Activated CD4-positive, alpha-beta T cell treated with anti-CD3 and anti-CD28 coated beads for 24 hours (primary cell): ENCODE measurements at regions not wholly inside any gene's neighbourhood (a gene's known extent, or its start where the extent isn't known, plus 50 kb on each side); places are given as distances from the start of the nearest gene placed in this dataset.
A peak's percentile ranks its signal among the peaks of the same experiment; 100 is the strongest.

Source experiments
- DNase-seq, 2 donors: peaks; one replicate each; pipeline ENCODE4 v3.0.0-alpha.2; 2020; ENCODE audit warnings: low read depth in 2 of 2

DNA sequence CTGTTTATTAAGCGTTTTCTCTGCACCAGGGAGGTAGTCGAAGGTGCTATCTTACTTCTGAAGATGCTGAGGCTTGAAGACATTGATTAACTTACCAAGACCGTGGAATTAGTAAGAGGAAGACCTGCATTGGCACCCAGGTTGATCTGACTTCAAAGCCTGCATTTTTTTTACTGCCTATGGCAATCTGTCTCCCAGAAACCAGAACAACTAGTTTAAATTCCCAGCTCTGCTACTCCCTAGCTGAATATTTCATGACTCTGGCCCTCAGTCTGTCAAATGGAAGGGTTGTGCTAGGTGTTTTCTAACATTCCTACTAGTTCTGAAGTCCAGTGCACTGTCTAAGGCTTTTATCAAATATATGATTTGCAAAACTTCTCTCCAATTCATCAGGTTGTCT, 52.0 kb upstream of the GRAMD1B start:
- DNase-seq: no peak

DNA sequence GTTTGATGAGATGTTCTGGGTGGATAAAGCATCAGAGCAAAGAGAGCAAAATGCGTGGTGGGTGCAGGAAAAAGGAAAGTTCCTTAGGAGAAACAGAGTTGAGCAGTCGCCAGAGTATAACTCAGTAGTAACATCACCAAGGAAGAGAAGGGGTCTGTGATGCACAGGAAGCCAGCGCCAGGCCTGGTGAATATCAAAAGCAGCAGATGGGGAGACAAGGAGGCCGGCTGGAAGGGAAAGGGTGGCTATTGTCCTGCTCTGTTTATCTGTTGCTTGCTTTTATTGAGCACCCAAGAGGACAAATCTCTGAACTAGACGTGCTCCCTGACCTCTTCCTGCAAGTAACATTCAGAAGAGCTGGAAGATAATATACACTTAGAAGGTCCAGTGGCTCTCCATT, 52.7 kb upstream of the GRAMD1B start:
- no peak for DNase-seq

DNA sequence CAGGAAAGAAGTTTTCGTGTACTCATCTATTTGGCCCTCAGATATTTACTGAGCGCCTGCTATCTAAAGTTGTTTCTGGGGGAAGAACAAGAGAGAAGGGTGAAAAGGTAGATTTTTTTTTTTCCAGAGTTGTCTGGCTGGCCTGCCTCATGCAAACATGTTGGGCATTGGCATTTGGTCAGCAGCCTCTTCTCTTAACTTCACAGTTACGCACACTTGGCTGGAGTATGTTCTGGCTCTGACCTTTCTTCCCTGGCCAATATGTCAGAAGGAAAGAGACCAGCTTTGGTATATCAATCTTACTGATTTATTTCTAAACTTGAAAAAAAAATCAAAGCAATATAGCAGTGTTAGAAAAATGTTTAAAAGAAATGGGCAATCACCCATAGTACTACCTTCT, 54.2 kb upstream of the GRAMD1B start:
- no peak for DNase-seq

DNA sequence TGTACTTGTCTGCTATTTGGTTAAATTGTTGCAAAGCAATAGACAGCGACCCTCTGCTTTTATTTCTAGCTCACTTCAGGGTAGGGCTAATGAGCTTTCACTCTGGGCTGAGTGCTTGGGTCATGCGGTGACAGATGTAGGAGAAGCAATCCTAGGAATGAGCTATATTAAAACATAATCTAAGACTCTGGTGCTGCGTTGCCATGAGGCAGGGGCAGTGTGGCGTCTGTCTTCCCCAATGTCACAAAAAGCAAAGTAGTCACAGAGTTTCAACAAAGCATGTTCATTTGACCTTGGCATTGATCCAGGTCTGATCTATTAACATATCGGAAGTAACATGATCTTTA, 55.5 kb upstream of the GRAMD1B start:
- DNase-seq: no peak

DNA sequence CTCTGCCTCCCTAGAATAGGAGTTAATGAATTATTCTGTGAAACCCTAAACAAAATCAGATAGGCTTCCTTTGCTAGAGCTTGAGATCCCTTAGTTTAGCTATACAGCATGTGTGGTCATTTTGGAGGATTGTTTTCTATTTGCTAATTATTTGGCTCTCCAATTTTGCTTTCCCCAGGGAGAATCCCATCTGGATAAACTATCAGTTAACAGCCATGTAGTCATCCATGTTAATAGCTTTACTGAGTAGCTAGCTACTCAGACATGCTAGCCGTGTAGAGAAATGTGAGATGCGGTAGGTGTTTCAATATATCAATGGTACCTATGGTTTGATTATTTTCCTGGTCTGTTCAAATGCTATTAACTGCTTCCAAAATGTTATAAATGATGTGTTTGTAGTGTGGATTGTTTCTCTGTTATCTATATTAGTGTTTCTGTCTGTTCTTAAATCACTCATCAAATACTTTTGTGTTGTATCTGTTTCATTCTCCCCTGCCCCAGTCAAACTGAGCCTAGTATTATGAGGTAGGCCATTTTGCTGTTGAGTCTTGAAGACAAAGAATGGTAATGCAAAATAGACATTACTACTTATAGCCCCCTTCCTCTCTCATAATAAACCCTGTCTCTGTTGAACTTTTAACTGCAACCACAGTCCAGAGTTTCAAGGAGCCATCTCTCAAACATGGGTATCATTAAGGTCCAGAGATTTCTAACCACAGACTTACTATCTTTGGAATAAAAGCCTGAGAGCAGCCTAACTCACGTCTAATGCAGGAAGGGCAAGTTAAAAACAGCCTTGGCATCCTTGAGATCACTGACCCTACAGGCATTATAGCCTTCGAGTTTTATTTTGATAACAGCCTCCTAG, 56.1 kb upstream of the GRAMD1B start:
- DNase-seq: no peak

DNA sequence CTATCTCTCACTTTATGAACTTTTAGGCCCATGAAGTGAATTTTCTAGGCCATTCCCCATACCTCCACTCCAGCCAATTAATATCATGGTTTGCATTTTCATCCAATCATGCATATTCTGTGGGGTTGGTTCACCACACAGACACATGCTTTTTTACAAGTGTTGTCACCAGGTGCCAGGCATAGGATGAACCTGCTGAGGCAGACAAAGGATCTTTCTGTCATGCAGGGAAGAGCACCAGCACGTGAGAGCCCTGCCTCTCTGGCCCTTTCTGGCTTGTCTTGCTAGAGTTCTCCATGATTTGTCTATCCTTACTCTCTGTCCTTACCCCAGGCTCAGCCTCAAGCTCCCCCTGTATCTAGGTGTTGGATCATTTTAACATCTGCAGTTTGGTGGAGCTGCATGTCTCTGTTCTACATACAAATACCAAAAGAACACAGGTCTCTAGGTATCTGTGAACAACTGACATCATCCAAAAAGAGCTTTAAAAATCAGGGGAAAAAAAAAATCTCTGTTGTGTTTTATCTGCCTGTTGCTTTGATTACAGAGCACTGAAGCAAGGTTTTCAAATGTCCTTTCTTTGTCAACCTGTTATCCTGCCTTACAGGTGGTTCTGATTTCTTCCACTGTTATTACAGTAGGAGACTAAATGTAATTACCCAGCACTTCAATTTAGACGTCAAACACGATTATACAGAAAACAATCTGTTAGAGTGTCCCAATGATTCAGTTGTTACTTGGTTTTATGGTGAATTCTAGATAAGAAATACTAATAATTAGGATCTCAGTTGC, 58.4 kb upstream of the GRAMD1B start:
- no peak for DNase-seq

DNA sequence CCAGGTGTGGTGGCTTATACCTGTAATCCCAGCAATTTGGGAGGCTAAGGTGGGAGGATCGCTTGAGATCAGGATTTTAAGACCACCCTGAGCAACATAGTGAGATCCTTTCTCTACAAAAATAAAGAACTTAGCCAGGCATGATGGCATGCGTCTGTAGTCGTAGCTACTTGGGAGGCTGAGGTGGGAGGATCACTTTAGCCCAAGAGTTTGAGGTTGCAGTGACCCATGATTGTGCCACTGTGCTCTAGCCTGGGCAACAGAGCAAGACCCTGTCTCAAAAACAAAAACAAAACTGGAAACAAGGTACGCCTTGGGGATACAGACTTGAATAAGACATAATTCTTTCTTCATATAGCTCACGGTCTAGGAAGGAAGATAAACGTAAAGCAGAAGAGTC, 63.1 kb upstream of the GRAMD1B start:
- DNase-seq: no peak

DNA sequence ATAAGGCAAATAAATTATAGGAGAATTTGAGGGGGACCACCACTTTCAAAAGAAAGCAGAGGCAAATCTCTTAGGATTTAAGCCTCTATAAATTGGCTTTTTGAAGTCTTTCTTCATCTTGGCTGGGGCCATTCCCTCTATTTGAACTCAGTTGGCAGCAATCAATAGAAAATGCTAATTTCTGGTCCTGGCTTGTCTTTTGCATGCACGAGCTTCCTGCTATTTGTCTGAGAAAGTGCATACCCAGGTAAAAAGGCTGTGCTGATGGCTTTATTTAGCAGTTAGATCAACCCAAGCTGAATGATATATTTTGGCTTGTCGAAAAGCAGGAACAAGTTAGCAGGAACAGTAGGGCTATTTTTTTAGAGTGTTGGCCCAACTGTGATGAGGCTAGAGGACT, 64.1 kb upstream of the GRAMD1B start:
- no peak for DNase-seq

DNA sequence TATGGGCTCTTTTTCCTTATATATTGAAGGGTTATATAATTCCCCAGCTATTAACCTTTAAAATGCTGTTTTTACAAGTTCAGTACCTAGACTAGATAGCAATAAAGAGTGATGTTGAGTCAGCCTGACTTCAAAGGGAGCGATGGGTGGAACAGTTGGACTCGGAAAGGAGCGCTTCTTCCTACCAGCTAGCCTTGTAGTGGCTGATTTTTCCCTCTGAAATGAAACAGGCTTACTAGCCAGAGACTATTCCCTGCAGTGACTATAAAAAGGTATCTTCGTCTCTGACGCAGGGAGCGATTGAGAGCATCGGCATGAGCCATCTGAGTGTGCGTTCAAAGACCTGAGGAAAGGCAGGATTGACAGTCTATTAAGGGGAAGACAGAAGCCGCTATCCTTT, 66.0 kb upstream of the GRAMD1B start:
- DNase-seq: no peak

DNA sequence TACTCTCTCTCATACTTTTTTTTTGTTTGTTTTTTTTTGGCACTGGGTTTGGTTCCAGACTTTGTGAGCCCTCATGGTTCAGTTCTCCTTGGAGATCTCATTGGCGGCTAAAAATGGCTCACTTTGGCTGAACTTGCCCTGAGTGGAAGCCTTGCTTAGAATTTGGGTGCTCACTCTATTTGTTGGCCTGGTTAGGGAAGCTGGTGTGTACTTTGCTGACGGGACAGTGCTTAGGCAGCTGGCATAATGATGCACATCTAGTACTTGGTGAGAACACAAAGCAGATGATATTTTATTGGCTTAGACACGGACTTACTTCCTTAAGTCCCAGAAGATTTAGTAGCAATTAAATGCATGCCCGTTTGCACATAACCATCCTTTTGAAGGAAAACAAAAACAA, 66.5 kb upstream of the GRAMD1B start:
- no peak for DNase-seq

DNA sequence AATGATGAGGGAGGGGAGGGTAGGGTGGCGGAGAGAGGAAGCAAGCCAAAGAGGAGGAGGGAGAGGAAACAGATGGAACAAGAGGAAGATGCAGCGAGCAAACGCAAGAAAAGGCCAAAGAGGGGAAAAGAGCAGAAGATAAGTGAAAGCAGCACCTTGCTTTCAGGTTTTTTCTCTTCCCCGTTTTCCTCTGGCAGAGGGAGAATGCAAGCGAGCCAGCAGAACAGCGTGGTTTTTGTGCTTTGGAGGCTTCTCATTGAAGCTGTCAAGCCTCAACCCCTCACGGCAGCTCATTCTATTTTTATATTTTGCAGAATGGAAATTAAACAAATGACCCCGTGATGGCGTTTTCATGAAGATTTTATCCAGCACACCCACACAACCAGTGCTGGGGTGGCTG, 67.1 kb upstream of the GRAMD1B start:
- DNase-seq: no peak

DNA sequence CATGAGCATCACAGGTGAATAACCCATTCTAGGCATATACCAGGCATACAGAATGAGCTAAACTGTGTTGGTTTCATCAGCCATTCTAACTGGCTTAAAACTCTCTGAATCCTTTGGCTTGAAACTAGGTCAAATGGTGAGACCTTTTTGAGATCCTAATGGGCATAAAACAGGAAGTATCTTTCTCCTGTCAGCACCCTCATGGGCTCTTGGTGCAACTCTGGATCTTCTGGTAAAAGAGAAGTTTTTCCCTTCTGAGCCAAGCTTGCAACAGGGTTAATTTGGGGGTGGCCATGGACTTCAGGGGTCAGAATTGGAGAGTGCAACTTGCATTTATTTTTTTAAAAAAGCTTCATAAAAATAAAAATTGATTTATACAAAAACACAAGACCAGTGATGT, 67.9 kb upstream of the GRAMD1B start:
- no peak for DNase-seq

DNA sequence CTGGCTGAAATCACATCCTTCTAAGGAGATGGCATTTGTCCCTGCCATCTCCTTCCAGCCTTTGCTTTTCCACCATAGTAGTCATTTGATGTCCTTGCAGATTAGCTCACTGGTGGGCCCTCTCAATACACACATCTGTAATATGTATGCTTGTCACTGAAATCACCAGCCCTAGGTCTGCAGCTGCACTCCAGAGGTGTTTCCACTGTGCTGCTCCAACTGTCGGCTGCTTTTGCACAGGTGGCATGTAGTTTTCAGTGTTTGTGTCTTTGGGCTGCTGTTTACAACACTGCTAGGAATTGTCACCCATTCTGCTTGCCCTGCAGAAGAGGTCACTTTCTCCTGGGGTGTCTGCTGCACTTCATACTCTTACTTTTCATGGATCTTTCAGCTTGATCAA, 69.0 kb upstream of the GRAMD1B start:
- DNase-seq: no peak

DNA sequence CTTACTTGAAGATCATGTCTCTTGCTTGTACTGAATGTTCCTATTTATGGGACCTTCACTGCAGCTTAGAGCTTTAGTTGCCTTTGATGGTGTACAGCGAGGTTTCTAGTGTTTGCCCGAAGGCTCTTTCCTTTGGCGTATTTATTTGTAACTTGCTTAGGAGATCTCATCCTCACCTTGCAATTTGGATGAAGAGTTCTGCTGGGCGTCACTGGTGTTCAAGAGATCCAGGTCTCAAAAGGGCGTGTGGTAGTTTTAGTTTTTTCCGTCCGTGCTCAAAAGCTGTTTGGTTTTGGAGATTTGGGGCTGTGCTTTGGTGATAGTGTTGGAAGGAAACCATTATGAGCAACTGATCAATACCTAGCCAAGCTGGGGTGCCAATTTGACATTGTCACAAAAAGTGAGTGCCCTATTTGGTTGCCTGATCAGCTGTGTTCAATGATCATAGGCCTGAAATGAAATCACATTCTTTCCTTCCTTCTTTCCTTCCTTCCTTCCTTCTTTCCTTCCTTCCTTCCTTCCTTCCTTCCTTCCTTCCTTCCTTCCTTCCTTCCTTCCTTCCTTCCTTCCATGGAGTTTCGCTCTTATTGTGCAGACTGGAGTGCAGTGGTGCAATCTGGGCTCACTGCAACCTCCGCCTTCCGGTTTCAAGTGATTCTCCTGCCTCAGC, 69.7 kb upstream of the GRAMD1B start:
- DNase-seq: no peak

DNA sequence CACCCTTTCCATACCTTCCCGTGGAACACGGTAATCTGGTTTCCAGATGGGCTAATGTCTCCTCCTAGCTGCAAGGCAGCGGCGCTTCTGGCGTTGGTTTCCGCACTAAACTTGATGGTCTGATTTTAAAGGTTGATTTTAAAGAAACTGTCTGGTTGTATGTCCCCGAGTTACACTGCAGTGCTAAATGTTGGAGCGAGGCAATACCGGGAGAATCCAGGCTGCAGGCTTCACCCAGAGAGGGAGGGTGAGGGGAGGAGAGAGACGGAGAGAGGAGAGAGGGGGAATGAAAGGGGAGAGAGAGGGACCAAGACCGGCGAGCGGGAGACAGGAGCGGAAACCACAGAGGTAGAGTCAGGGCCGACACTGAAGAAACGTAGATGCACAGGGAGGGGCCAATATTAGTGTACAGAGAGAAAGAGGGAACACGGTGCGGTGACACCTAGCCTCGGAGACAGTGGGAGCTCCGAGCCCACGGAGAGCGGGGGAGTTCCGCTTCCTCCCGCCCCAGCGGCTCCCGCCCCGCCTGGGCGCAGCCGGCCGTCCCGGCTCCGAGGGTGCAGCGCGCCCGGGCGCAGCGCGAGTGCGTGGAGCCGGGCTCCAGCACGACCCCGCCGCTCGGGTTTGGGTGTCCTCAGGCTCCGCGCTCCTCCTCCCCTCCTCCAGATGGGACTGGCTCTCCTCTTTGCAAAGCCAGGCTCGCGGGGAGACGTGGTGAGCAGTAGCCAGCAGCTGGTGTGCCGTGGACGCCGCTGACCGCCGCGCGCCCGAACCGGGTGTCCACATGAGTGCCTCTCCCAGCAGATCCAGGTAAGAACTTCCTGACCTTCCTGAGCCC, 71.9 kb upstream of the GRAMD1B start:
- DNase-seq: no peak

DNA sequence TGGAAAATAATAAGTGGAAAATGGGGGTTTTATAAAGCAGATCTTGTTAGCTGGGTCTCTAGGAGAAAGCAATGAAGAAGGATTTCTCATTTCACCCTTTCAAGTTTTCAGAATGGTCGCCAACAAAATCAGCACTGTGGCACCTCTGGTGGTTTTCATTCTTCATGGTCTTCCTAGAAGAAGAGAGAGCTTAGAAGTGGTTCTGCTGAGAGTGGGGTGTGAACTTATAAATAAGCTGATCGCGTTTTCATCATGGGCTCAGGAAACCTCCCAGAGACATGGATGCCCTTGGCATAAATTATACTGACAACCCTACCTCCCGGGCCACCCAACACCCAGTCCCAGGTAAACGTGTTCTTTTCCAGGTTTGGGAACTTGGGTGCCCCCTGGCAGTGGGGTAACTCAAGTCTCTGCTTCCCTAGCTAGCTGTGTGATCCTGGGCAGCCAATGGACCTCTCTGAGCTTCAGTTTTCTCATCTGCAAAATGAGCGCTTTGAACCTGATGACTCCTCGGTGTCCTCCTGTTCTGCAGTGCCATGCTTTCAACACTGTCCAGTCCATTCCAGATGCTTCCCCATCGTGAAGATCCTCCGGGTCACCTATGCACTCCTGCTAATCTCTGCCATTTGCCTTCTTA, 72.6 kb upstream of the GRAMD1B start:
- DNase-seq: no peak

DNA sequence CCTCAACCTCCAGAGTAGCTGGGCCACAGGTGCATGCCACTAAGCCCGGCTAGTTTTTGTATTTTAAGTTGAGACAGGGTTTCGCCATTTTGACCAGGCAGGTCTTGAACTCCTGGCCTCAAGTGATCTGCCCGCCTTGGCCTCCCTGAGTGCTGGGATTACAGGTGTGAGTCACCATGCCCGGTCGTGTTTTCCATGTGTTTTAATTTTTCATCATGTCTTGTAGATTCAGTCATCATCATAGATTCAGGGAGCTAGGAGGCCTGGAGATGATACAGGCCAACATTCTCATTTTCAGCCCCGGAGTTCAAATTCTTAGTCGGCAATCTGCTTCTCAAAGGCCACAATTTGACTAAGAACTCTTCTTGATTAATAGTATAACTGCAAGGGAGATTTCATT, 73.5 kb upstream of the GRAMD1B start:
- DNase-seq: peak in 1 of 2 donors; percentile 35

DNA sequence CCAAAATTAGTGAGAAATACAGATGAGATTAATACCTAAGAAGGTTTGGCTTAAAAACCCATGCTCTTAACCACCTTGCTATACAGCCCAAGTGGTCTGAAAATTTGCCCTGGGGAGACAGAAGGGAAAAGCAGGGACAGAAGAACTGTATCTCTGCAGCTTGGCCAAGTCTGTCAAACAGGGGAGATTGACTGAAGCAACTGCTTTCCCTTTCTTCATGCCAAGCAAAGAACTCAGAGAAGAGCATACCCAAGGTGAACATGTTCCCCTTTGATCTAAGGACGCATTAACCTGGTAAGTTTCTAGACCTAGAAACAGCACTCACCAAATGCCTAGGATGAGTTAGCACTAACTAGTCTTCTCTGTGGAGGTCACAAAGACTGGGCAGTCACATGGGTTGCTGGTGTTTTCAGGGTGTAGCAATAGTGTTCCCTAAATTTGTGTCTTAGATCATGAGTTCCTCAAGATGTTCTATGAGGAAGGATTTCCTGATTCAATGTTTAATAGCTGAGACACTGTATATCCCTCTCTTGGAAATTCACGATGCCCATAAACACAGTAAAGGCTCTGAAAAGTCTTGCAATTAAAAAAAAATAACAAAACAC, 75.6 kb upstream of the GRAMD1B start:
- no peak for DNase-seq

DNA sequence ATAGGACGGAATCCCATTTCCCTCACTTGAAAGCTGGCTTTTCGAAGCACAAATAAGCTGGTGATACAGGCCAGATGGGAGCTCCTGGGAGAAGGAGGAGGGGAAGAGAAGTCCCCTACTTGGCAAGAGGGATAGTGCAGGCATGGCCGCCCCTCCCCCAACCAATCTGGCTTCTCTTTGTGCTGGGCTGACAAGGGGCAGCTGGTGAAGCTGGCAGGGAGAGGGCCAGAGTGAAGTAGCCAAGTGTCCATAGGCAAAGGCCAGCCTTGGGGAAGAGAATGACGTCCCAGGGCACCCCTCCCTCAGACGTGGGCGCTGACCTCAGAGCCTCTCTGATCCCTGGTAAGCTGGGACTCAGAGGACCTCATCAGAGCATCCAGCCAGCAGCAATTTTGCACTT, 78.7 kb upstream of the GRAMD1B start:
- DNase-seq: no peak

DNA sequence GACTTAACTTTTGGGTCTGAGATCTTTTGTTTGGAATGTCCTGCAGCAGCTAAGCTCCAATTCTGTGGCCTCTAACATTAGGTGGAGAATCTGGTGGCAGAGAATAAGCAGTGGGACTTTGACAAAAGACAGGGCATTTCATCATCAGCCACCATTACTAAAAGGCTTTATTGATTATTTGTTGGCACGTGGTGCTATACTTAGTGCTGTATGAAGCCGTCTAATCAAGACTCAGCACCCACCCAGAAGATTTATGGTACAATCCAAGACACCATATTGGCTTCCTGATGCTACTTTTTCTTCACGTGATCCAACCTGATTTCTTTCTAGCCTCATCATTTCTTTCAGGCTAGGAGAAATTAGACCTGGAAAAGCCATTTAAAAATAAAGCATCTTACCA, 80.7 kb upstream of the GRAMD1B start:
- DNase-seq: no peak

DNA sequence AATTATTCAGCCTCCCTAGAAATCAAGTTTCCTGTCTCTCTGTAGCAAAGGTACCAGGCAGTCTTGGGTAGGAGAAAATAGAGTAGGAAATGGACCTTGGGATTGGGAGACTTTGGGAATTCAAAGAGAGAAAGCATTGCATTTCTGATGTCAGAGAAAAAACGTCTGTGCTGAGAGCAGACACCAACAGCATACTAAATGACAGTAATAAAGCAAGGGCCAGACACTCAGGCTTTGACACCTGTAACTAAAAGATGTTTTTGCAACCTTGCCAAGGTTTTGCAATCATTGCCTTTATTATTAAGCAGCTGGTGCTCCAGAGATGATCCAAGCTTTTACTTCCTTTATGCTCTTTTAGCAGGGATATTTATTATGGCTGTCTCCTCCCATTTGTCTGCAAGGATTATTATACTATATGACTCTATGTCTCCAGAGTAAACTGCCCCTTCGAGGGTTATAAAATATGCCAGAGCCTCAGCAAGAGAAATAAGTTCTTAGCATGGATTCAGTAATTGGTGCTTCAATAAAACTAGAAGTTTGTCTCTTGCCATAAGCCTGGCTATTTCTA, 85.2 kb upstream of the GRAMD1B start:
- no peak for DNase-seq
